ENCODE measurements at regions not wholly inside any gene's neighbourhood (a gene's known extent, or its start where the extent isn't known, plus 50 kb on each side); places are given as distances from the start of the nearest gene placed in this dataset.

GRCh38 chr5:3729631-3730030 is 134.0 kb downstream of the IRX1 start:
- Histone ChIP-seq H3K27me3 (peaks cover 0 to 13% (median 0%) of the 10 kb centered on the region in 3 donors), H3K9me3 (peaks cover 0 to 14% (median 6%) of the 10 kb centered on the region in 4 donors), H3K36me3 (no peaks in the 10 kb centered on the region), H3K27ac (no peak overlapping the region), H3K4me3 (no peak overlapping the region), H3K4me1 (no peaks in the 10 kb centered on the region)
- WGBS, 5 donors: 78 to 80% (median 79%) methylated on average over 8 of the region's 8 CpGs
- intact Hi-C loops (cut with DNase I; ENCODE audit: low total_unique reads): no loop called here
- no peak for DNase-seq
- TF ChIP-seq, protein P1, sequence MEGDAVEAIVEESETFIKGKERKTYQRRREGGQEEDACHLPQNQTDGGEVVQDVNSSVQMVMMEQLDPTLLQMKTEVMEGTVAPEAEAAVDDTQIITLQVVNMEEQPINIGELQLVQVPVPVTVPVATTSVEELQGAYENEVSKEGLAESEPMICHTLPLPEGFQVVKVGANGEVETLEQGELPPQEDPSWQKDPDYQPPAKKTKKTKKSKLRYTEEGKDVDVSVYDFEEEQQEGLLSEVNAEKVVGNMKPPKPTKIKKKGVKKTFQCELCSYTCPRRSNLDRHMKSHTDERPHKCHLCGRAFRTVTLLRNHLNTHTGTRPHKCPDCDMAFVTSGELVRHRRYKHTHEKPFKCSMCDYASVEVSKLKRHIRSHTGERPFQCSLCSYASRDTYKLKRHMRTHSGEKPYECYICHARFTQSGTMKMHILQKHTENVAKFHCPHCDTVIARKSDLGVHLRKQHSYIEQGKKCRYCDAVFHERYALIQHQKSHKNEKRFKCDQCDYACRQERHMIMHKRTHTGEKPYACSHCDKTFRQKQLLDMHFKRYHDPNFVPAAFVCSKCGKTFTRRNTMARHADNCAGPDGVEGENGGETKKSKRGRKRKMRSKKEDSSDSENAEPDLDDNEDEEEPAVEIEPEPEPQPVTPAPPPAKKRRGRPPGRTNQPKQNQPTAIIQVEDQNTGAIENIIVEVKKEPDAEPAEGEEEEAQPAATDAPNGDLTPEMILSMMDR (IDR thresholded peaks at IDR 0.05): no peak
- TF ChIP-seq POLR2A (IDR thresholded peaks at IDR 0.05) (no peak), EP300 (IDR thresholded peaks at IDR 0.05) (no peak), POLR2AphosphoS5 (IDR thresholded peaks at IDR 0.05) (no peak)

- 82 to 89% (median 84%) methylated on average over 6 of the region's 6 CpGs for WGBS, 5 donors
- intact Hi-C loops (cut with DNase I; ENCODE audit: low total_unique reads): no loop called here
- no peak overlapping the region for H3K4me3 ChIP-seq
- no peaks in the 10 kb centered on the region for H3K4me1 ChIP-seq
- DNase-seq: no peak
- no peak overlapping the region for H3K27ac ChIP-seq
- no peaks in the 10 kb centered on the region for H3K9me3 ChIP-seq
- no peaks in the 10 kb centered on the region for H3K36me3 ChIP-seq
- TF ChIP-seq POLR2AphosphoS5 (IDR thresholded peaks at IDR 0.05): no peak
- TF ChIP-seq POLR2A (IDR thresholded peaks at IDR 0.05): no peak
- no peaks in the 10 kb centered on the region for H3K27me3 ChIP-seq
Measured at GRCh38 chr5:3734632-3735031, 139.0 kb downstream of the IRX1 start.

DNA sequence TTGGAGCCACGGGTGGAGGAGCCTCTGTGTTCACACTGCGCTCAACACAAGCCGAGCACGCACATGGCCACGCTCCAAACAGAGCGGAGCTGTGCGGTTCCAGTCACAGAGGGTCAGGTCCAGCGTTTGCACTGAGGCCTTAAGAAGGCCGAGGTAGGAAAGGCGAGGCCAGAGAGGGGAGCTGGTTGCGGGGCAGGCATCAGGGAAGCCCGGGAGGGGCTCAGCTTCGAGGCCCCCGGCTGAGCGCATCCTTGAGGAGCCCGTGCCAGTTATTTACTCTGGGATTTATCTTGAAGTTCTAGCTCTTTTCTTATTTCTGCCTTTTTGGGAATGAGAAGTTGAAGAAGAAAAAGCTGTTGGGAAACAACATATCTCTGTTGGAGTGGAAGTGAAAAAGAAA is 140.8 kb downstream of the IRX1 start:
- intact Hi-C loops (cut with DNase I; ENCODE audit: low total_unique reads): no loop called here
- DNase-seq: no peak
- Histone ChIP-seq H3K27me3 (no peaks in the 10 kb centered on the region), H3K4me1 (no peaks in the 10 kb centered on the region), H3K9me3 (peaks cover 0 to 3% (median 0%) of the 10 kb centered on the region in 4 donors), H3K4me3 (no peak overlapping the region), H3K36me3 (no peaks in the 10 kb centered on the region), H3K27ac (no peak overlapping the region)
- TF ChIP-seq, protein P1 (IDR thresholded peaks at IDR 0.05): no peak
- TF ChIP-seq POLR2AphosphoS5 (IDR thresholded peaks at IDR 0.05) (no peak), POLR2A (IDR thresholded peaks at IDR 0.05) (no peak), EP300 (IDR thresholded peaks at IDR 0.05) (no peak)
- WGBS, 5 donors: 60 to 66% (median 65%) methylated on average over 14 to 16 of the region's 16 CpGs

DNA sequence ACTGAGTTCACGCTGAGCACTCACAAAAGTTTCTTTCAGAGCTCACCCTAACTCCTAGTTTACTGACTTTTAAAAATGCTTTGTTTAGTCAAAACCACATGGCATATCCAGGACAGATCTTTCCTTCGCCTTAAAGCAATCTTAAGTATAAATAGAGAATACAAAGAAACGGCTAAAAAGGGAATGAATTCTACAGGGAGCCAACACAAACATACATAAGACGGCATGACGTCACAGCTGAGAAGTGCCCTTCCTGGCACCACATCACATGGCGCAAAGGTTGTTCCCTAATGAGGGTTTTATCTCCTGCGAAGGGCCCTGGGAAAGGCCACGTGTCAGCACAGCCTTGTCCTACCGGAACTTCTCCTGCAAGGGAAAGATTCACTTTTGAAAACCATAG is 141.3 kb downstream of the IRX1 start:
- H3K27me3 ChIP-seq: no peaks in the 10 kb centered on the region
- H3K4me3 ChIP-seq: no peak overlapping the region
- intact Hi-C loops (cut with DNase I; ENCODE audit: low total_unique reads): no loop called here
- peaks cover 0 to 3% (median 0%) of the 10 kb centered on the region in 4 donors for H3K9me3 ChIP-seq
- DNase-seq: peak in 1 of 2 donors; percentile 9
- TF ChIP-seq, protein P1 (IDR thresholded peaks at IDR 0.05): no peak
- TF ChIP-seq POLR2A (IDR thresholded peaks at IDR 0.05) (no peak), POLR2AphosphoS5 (IDR thresholded peaks at IDR 0.05) (no peak)
- WGBS, 5 donors: 56 to 71% (median 63%) methylated on average over 9 of the region's 9 CpGs
- no peaks in the 10 kb centered on the region for H3K36me3 ChIP-seq
- H3K27ac ChIP-seq: no peak overlapping the region
- no peaks in the 10 kb centered on the region for H3K4me1 ChIP-seq

GRCh38 chr5:3738919-3739318 is 143.3 kb downstream of the IRX1 start:
- intact Hi-C loops (cut with DNase I; ENCODE audit: low total_unique reads): no loop called here
- TF ChIP-seq, protein P1 (IDR thresholded peaks at IDR 0.05): no peak
- TF ChIP-seq POLR2AphosphoS5 (IDR thresholded peaks at IDR 0.05) (no peak), POLR2A (IDR thresholded peaks at IDR 0.05) (no peak), EP300 (IDR thresholded peaks at IDR 0.05) (no peak)
- 73 to 90% (median 83%) methylated on average over 3 of the region's 3 CpGs for WGBS, 5 donors
- DNase-seq: no peak
- Histone ChIP-seq H3K9me3 (peaks cover 0 to 3% (median 0%) of the 10 kb centered on the region in 4 donors), H3K4me3 (no peak overlapping the region), H3K27ac (no peak overlapping the region), H3K27me3 (peaks cover 0 to 4% (median 0%) of the 10 kb centered on the region in 3 donors), H3K36me3 (no peaks in the 10 kb centered on the region), H3K4me1 (no peaks in the 10 kb centered on the region)
